Naive thymus-derived CD4-positive, alpha-beta T cell (primary cell): ENCODE measurements at regions not wholly inside any gene's neighbourhood (a gene's known extent, or its start where the extent isn't known, plus 50 kb on each side); places are given as distances from the start of the nearest gene placed in this dataset.

Source experiments
- ATAC-seq: fragments of 150-1000 bp; cut with Tn5 transposase; 2 replicates; pipeline ENCODE4 v1.10.0; 2021; ENCODE audit warnings: mild to moderate bottlenecking, moderate library complexity
- CTCF ChIA-PET: fragments of 350-600 bp; sonication (Branson Sonifier 250); formaldehyde crosslinking; loops from one replicate; lab custom pipeline; 2021; ENCODE audit warnings: antibody characterized with exemption; lab: Charles Lee
- POLR2A ChIA-PET: fragments of 350-600 bp; sonication (Branson Sonifier 250); formaldehyde crosslinking; loops from one replicate; lab custom pipeline; 2021; ENCODE audit warnings: antibody characterized with exemption, inconsistent platforms; lab: Charles Lee
- DNase-seq, 9 donors: peaks; one replicate each; pipeline versions ENCODE4 v3.0.0 to v3.0.0-alpha.2; 2020 to 2022; ENCODE audit warnings: mixed read lengths in 1 of 9
- H3K27ac ChIP-seq: one replicate; pipeline ENCODE4 v1.7.0; 2013; ENCODE audit warnings: mild to moderate bottlenecking, low read depth, low read length, moderate library complexity
- H3K27me3 ChIP-seq, 2 donors: one replicate each; pipeline ENCODE4 v1.7.0; 2013; ENCODE audit warnings: low read length in 2 of 2, mild to moderate bottlenecking in 2 of 2, moderate library complexity in 2 of 2; ENCODE audit not compliant: control insufficient read depth in 2 of 2, insufficient read depth in 2 of 2
- H3K36me3 ChIP-seq, 3 experiments: 1 replicate in 2 of 3; 2 replicates in 1 of 3; pipeline ENCODE4 v1.7.0; 2013; ENCODE audit warnings: low read length in 3 of 3, mild to moderate bottlenecking in 3 of 3, moderate library complexity in 1 of 3; ENCODE audit not compliant: insufficient read depth in 3 of 3, control insufficient read depth in 2 of 3
- H3K4me1 ChIP-seq, 2 donors: one replicate each; pipeline ENCODE4 v1.7.0; 2013; ENCODE audit warnings: low read length in 2 of 2, mild to moderate bottlenecking in 2 of 2, moderate library complexity in 1 of 2; ENCODE audit not compliant: control insufficient read depth in 2 of 2, insufficient read depth in 2 of 2
- H3K4me3 ChIP-seq: 2 replicates; pipeline ENCODE4 v1.7.0; 2013; ENCODE audit warnings: mild to moderate bottlenecking, low read length
- H3K9me3 ChIP-seq, 3 experiments: 1 replicate in 2 of 3; 2 replicates in 1 of 3; pipeline ENCODE4 v1.7.0; 2013; ENCODE audit warnings: low read length in 3 of 3; ENCODE audit not compliant: control insufficient read depth in 2 of 3
- H3K27ac Mint-ChIP-seq, 9 donors: one replicate each; pipeline ENCODE4 v1.8.0; 2020 to 2022; ENCODE audit warnings: mixed read lengths in 9 of 9, mild to moderate bottlenecking in 8 of 9, moderate library complexity in 5 of 9, inconsistent platforms in 2 of 9
- H3K27me3 Mint-ChIP-seq, 5 donors: one replicate each; pipeline ENCODE4 v1.8.0; 2021 to 2022; ENCODE audit warnings: mixed read lengths in 5 of 5, mild to moderate bottlenecking in 1 of 5
- H3K36me3 Mint-ChIP-seq, 5 donors: one replicate each; pipeline ENCODE4 v1.8.0; 2020 to 2022; ENCODE audit warnings: mixed read lengths in 5 of 5, mild to moderate bottlenecking in 3 of 5, inconsistent platforms in 1 of 5
- H3K4me1 Mint-ChIP-seq, 7 donors: one replicate each; pipeline ENCODE4 v1.8.0; 2020 to 2022; ENCODE audit warnings: mixed read lengths in 7 of 7, mild to moderate bottlenecking in 3 of 7, inconsistent platforms in 1 of 7
- H3K4me3 Mint-ChIP-seq, 10 donors: one replicate each; pipeline ENCODE4 v1.8.0; 2020 to 2022; ENCODE audit warnings: mild to moderate bottlenecking in 10 of 10, mixed read lengths in 10 of 10, moderate library complexity in 6 of 10, inconsistent platforms in 2 of 10
- H3K9me3 Mint-ChIP-seq, 11 donors: one replicate each; pipeline ENCODE4 v1.8.0; 2020 to 2022; ENCODE audit warnings: mixed read lengths in 11 of 11, mild to moderate bottlenecking in 4 of 11, inconsistent platforms in 1 of 11, moderate library complexity in 1 of 11
- intact Hi-C, 2 donors: fragments of 100-400 bp; cut with micrococcal nuclease; formaldehyde crosslinking; loops; one replicate each; pipeline ENCODE4 v1.15.1; 2023

- Mint-ChIP-seq H3K27ac (no peak overlapping the region), H3K27me3 (peaks cover 7 to 23% (median 15%) of the 10 kb centered on the region in 5 donors), H3K4me1 (no peaks in the 10 kb centered on the region), H3K4me3 (no peak overlapping the region), H3K36me3 (no peaks in the 10 kb centered on the region), H3K9me3 (no peaks in the 10 kb centered on the region)
- Histone ChIP-seq H3K27ac (no peak overlapping the region), H3K4me3 (no peak overlapping the region), H3K4me1 (no peaks in the 10 kb centered on the region), H3K36me3 (no peaks in the 10 kb centered on the region), H3K9me3 (no peaks in the 10 kb centered on the region), H3K27me3 (peaks cover 0 to 3% of the 10 kb centered on the region in 2 donors)
- no peak for ATAC-seq
- intact Hi-C loops: no loop called here
- ChIA-PET POLR2A (no interaction called here), CTCF (no interaction called here)
- DNase-seq: no peak
These were observed 392.3 kb upstream of the TNP1 start for GRCh38 chr2:217252181-217252580.

- POLR2A ChIA-PET: no interaction called here
- H3K4me3 Mint-ChIP-seq: no peak overlapping the region
These were observed 390.2 kb upstream of the TNP1 start for GRCh38 chr2:217250013-217250524.

GRCh38 chr2:217249121-217250012 is 389.5 kb upstream of the TNP1 start:
- no peak for ATAC-seq
- H3K36me3 Mint-ChIP-seq: no peaks in the 10 kb centered on the region
- Histone ChIP-seq H3K27me3 (peaks cover 0 to 3% of the 10 kb centered on the region in 2 donors), H3K9me3 (no peaks in the 10 kb centered on the region), H3K4me1 (no peaks in the 10 kb centered on the region), H3K4me3 (no peak overlapping the region), H3K27ac (no peak overlapping the region), H3K36me3 (no peaks in the 10 kb centered on the region)
- H3K4me3 Mint-ChIP-seq: no peak overlapping the region
- no peak overlapping the region for H3K27ac Mint-ChIP-seq
- DNase-seq: no peak
- peaks cover 7 to 23% (median 15%) of the 10 kb centered on the region in 5 donors for H3K27me3 Mint-ChIP-seq
- CTCF ChIA-PET: no interaction called here
- H3K9me3 Mint-ChIP-seq: no peaks in the 10 kb centered on the region
- POLR2A ChIA-PET: no interaction called here
- intact Hi-C loops: no loop called here
- H3K4me1 Mint-ChIP-seq: peaks cover 0 to 6% (median 0%) of the 10 kb centered on the region in 7 donors

More at GRCh38 chr2:217250013-217250524, 390.2 kb upstream of the TNP1 start:
- intact Hi-C loops: no loop called here
- Mint-ChIP-seq H3K9me3 (no peaks in the 10 kb centered on the region), H3K27me3 (peaks cover 7 to 23% (median 10%) of the 10 kb centered on the region in 5 donors), H3K36me3 (no peaks in the 10 kb centered on the region), H3K4me1 (peaks cover 0 to 6% (median 0%) of the 10 kb centered on the region in 7 donors), H3K27ac (no peak overlapping the region)
- Histone ChIP-seq H3K36me3 (no peaks in the 10 kb centered on the region), H3K27ac (no peak overlapping the region), H3K4me3 (no peak overlapping the region), H3K9me3 (no peaks in the 10 kb centered on the region), H3K27me3 (peaks cover 0 to 3% of the 10 kb centered on the region in 2 donors), H3K4me1 (no peaks in the 10 kb centered on the region)
- DNase-seq: no peak
- CTCF ChIA-PET: no interaction called here
- ATAC-seq: no peak

GRCh38 chr2:217248312-217248935 is 388.6 kb upstream of the TNP1 start:
- POLR2A ChIA-PET: no interaction called here
- Mint-ChIP-seq H3K36me3 (no peaks in the 10 kb centered on the region), H3K4me3 (no peak overlapping the region)

GRCh38 chr2:217247476-217247875 is 387.6 kb upstream of the TNP1 start:
- no peak for DNase-seq
- Histone ChIP-seq H3K27ac (no peak overlapping the region), H3K27me3 (peaks cover 0 to 3% of the 10 kb centered on the region in 2 donors), H3K36me3 (no peaks in the 10 kb centered on the region), H3K4me1 (no peaks in the 10 kb centered on the region), H3K9me3 (no peaks in the 10 kb centered on the region), H3K4me3 (no peak overlapping the region)
- Mint-ChIP-seq H3K4me1 (peaks cover 0 to 6% (median 0%) of the 10 kb centered on the region in 7 donors), H3K4me3 (no peak overlapping the region), H3K36me3 (no peaks in the 10 kb centered on the region), H3K9me3 (peaks cover 0 to 4% (median 0%) of the 10 kb centered on the region in 11 donors), H3K27me3 (peaks cover 10 to 21% (median 18%) of the 10 kb centered on the region in 5 donors), H3K27ac (no peak overlapping the region)
- intact Hi-C loops: no loop called here
- CTCF ChIA-PET: no interaction called here
- POLR2A ChIA-PET: no interaction called here
- no peak for ATAC-seq

More at GRCh38 chr2:217248312-217248935, 388.6 kb upstream of the TNP1 start:
- no peak overlapping the region for H3K27ac Mint-ChIP-seq
- DNase-seq: no peak
- peaks cover 0 to 3% of the 10 kb centered on the region in 2 donors for H3K27me3 ChIP-seq
- peak; percentile 60 for ATAC-seq
- H3K36me3 ChIP-seq: no peaks in the 10 kb centered on the region
- no peaks in the 10 kb centered on the region for H3K4me1 ChIP-seq
- no peaks in the 10 kb centered on the region for H3K9me3 ChIP-seq
- H3K4me3 ChIP-seq: no peak overlapping the region
- H3K27ac ChIP-seq: no peak overlapping the region
- H3K4me1 Mint-ChIP-seq: peaks cover 0 to 6% (median 0%) of the 10 kb centered on the region in 7 donors
- peaks cover 0 to 3% (median 0%) of the 10 kb centered on the region in 11 donors for H3K9me3 Mint-ChIP-seq
- intact Hi-C loops: no loop called here
- peaks cover 4 to 22% (median 16%) of the 10 kb centered on the region in 5 donors for H3K27me3 Mint-ChIP-seq
- CTCF ChIA-PET: no interaction called here

DNA sequence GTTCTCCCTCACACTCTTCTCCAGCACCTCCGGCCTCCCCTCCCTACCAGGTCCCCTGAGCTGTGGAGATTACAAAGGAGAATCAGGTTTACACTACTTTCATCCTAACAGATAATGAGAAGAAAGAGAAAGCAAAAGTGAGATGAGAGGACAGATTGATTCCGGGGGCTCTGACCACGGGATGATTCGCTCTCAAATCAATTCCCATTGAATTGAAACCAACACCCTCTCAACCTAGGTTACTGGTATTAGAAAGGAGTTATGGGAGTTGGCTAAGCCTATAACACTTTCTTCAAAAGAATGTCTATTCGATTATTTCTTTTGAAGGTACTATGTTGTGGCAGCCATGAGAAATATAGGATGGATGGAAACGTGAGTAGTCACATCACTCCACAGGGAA is 386.2 kb upstream of the TNP1 start:
- Mint-ChIP-seq H3K4me1 (peaks cover 0 to 6% (median 0%) of the 10 kb centered on the region in 7 donors), H3K27ac (no peak overlapping the region), H3K9me3 (peaks cover 0 to 4% (median 0%) of the 10 kb centered on the region in 11 donors), H3K27me3 (peaks cover 10 to 17% (median 13%) of the 10 kb centered on the region in 5 donors), H3K36me3 (no peaks in the 10 kb centered on the region), H3K4me3 (no peak overlapping the region)
- DNase-seq (no peak), ATAC-seq (no peak)
- Histone ChIP-seq H3K27ac (no peak overlapping the region), H3K9me3 (no peaks in the 10 kb centered on the region), H3K36me3 (no peaks in the 10 kb centered on the region), H3K4me3 (no peak overlapping the region), H3K4me1 (no peaks in the 10 kb centered on the region), H3K27me3 (peaks cover 0 to 1% of the 10 kb centered on the region in 2 donors)
- intact Hi-C loops: no loop called here
- ChIA-PET POLR2A (no interaction called here), CTCF (no interaction called here)
